ENCODE measurements at regions not wholly inside any gene's neighbourhood (a gene's known extent, or its start where the extent isn't known, plus 50 kb on each side); places are given as distances from the start of the nearest gene placed in this dataset.

DNA sequence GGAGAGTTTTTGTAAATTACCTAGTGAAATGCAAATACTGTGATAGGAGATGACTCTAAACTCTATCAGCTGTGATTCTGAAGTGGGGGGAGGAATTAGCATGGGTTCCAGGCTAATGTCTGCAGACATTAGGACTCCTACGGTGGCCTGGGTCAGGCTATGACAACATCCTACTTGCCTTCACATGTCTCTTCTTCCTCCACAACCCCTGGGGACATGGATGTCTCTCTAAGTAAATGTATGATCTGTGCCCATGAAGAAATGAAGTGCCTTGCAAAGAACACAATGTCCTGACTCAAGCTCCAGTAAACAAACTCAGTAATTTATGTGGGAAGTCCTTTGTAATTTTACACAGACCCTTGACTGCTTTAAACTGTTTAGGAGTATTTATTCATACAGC is 165.8 kb upstream of the EEF1E1 start:
- DNase-seq (ENCODE audit: insufficient read length, low spot score): no peak
- FAIRE-seq: no peak
- TF ChIP-seq SPI1 (IDR thresholded peaks at IDR 0.05; ENCODE audit: low read depth, low read length) (no peak), POLR2AphosphoS5 (IDR thresholded peaks at IDR 0.05; ENCODE audit: low read depth, low read length) (no peak), PAX5 (IDR thresholded peaks at IDR 0.05; ENCODE audit: insufficient read depth, low read length, severe bottlenecking) (no peak), TAF1 (IDR thresholded peaks at IDR 0.05; ENCODE audit: low read depth, low read length) (no peak), POLR2A (IDR thresholded peaks at IDR 0.05; ENCODE audit: low read depth, low read length) (no peak), POU2F2 (IDR thresholded peaks at IDR 0.05; ENCODE audit: low read depth, low read length) (no peak)

DNA sequence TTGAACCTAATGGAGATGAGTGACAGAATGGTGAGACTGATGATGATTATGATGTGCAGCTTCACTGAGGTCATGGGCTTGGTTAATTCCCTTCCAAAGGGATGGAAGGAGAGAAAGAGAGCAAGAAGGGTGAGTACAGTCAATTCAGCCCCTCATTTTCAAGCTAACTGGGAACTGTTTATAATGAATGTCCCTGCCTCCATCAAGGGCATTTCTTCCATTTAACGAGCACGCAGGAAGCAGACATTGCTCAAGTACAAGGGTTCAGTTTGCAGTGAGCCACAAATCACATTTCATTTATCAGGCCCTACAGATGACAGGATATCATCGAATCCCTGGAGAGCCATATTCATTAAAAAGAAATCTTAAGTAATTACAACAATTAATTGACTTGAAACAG is 158.3 kb upstream of the EEF1E1 start:
- FAIRE-seq (no peak), DNase-seq (ENCODE audit: insufficient read length, low spot score) (no peak)
- TF ChIP-seq POLR2A (IDR thresholded peaks at IDR 0.05; ENCODE audit: low read depth, low read length) (no peak), TAF1 (IDR thresholded peaks at IDR 0.05; ENCODE audit: low read depth, low read length) (no peak), PAX5 (IDR thresholded peaks at IDR 0.05; ENCODE audit: insufficient read depth, low read length, severe bottlenecking) (no peak), POU2F2 (IDR thresholded peaks at IDR 0.05; ENCODE audit: low read depth, low read length) (no peak), POLR2AphosphoS5 (IDR thresholded peaks at IDR 0.05; ENCODE audit: low read depth, low read length) (no peak), SPI1 (IDR thresholded peaks at IDR 0.05; ENCODE audit: low read depth, low read length) (no peak)

DNA sequence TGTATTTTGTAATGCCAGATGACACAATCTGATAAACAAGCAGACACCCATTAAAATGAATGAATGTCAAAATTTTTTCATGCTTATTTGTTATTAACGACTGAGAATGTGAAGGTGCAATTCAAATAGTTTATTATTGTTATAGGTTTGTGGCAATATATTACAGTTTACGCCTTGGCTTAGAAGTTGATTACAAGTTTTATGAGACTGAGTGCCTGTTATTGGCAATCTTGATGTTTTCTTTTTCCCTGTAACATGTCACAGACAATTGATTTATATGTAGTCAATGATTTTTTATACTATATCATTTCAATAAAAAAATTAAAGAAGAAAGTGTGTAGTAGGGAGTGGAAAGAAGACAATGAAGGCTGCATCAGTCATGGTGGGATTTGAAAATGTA is 144.1 kb upstream of the EEF1E1 start:
- TF ChIP-seq POLR2AphosphoS5 (IDR thresholded peaks at IDR 0.05; ENCODE audit: low read depth, low read length): no peak
- TF ChIP-seq POLR2A (IDR thresholded peaks at IDR 0.05; ENCODE audit: low read depth, low read length): no peak
- TF ChIP-seq POU2F2 (IDR thresholded peaks at IDR 0.05; ENCODE audit: low read depth, low read length): no peak
- no peak for DNase-seq (ENCODE audit: insufficient read length, low spot score)
- FAIRE-seq: no peak

DNA sequence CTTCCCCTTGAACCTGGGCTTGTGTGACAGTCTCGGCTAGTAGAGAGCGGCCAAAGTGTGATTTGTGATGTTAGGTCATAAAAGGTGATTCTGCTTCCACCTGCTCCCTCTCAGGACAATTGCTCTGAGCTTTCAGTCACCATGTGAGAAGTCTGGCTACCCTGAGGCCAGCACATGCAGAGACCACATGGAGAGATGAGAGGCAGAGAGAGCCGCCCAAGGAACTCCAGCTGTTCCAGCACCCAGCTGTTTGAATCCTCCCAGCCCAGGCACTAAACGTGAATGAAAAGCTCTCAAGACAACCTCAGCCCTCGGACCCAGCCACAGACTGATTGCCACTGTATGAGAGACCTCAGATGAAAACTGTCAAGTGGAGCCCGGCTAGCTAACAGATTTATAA is 143.4 kb upstream of the EEF1E1 start:
- FAIRE-seq (no peak), DNase-seq (ENCODE audit: insufficient read length, low spot score) (no peak)
- TF ChIP-seq POLR2AphosphoS5 (IDR thresholded peaks at IDR 0.05; ENCODE audit: low read depth, low read length) (no peak), PAX5 (IDR thresholded peaks at IDR 0.05; ENCODE audit: insufficient read depth, low read length, severe bottlenecking) (no peak), TAF1 (IDR thresholded peaks at IDR 0.05; ENCODE audit: low read depth, low read length) (no peak), POLR2A (IDR thresholded peaks at IDR 0.05; ENCODE audit: low read depth, low read length) (no peak), SPI1 (IDR thresholded peaks at IDR 0.05; ENCODE audit: low read depth, low read length) (no peak), POU2F2 (IDR thresholded peaks at IDR 0.05; ENCODE audit: low read depth, low read length) (no peak)

DNA sequence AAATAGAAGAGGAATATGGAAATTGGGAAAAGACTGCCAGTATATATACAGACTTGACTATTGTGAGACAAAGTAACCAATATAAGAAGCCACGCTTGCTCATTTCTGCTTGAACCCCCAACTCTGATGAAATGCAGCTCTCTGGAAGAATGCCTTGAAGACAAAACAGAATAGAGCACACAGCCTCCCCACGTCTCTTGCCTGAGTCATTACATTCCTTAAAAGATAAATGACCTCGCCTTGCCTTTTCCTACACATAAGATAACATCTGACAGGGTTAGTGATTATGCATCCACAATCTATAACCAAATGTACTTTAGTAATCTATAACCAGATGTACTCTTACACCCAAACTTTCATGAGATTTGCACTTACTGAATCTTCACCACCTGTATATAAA is 141.1 kb upstream of the EEF1E1 start:
- FAIRE-seq (no peak), DNase-seq (ENCODE audit: insufficient read length, low spot score) (no peak)
- TF ChIP-seq TAF1 (IDR thresholded peaks at IDR 0.05; ENCODE audit: low read depth, low read length) (no peak), POLR2AphosphoS5 (IDR thresholded peaks at IDR 0.05; ENCODE audit: low read depth, low read length) (no peak), POU2F2 (IDR thresholded peaks at IDR 0.05; ENCODE audit: low read depth, low read length) (no peak), POLR2A (IDR thresholded peaks at IDR 0.05; ENCODE audit: low read depth, low read length) (no peak), PAX5 (IDR thresholded peaks at IDR 0.05; ENCODE audit: insufficient read depth, low read length, severe bottlenecking) (no peak), SPI1 (IDR thresholded peaks at IDR 0.05; ENCODE audit: low read depth, low read length) (no peak)

DNA sequence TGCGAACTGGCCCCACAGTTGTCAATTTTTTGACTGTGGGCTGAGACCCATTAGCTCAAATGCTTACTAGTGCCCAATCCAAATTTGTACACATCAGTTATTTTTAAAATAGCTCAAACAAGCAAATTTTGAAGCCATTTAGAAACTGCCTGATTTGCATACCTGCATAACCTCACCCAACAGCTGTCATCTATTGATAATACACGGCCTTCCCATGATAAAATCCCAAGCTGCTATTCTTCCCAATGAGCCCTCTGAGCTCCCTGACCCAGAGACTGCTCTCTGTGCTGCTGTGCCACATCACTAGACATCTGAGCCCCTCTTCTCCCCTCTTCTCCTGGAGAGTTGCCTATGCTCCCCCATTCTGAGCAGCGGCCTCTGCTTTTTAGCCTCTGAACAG is 140.5 kb upstream of the EEF1E1 start:
- FAIRE-seq: no peak
- no peak for DNase-seq (ENCODE audit: insufficient read length, low spot score)
- no peak for TF ChIP-seq POLR2AphosphoS5 (IDR thresholded peaks at IDR 0.05; ENCODE audit: low read depth, low read length)
- no peak for TF ChIP-seq TAF1 (IDR thresholded peaks at IDR 0.05; ENCODE audit: low read depth, low read length)
- no peak for TF ChIP-seq SPI1 (IDR thresholded peaks at IDR 0.05; ENCODE audit: low read depth, low read length)
- TF ChIP-seq PAX5 (IDR thresholded peaks at IDR 0.05; ENCODE audit: insufficient read depth, low read length, severe bottlenecking): no peak
- no peak for TF ChIP-seq POLR2A (IDR thresholded peaks at IDR 0.05; ENCODE audit: low read depth, low read length)
- no peak for TF ChIP-seq POU2F2 (IDR thresholded peaks at IDR 0.05; ENCODE audit: low read depth, low read length)

DNA sequence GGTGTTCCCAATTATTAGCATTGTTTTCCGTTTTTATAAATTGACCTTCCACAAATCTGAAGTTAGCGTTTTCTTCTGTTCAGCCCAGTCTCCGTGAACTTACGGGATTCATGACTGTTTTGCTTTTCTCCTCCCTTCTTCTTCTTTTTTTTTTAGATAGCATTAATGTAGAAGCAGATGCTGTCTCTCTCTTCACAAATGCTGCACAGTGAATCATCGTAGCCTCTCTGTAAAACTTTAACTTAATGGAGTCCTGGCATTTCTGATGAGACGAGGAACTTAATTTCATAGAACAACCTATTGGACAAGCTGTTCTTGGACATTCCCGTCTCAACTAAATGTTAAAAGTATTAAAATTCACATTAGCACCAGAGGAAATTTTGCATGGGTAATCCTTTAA is 138.0 kb upstream of the EEF1E1 start:
- no peak for FAIRE-seq
- DNase-seq (ENCODE audit: insufficient read length, low spot score): no peak
- TF ChIP-seq POLR2AphosphoS5 (IDR thresholded peaks at IDR 0.05; ENCODE audit: low read depth, low read length): no peak
- no peak for TF ChIP-seq POU2F2 (IDR thresholded peaks at IDR 0.05; ENCODE audit: low read depth, low read length)
- no peak for TF ChIP-seq SPI1 (IDR thresholded peaks at IDR 0.05; ENCODE audit: low read depth, low read length)
- TF ChIP-seq POLR2A (IDR thresholded peaks at IDR 0.05; ENCODE audit: low read depth, low read length): no peak
- no peak for TF ChIP-seq PAX5 (IDR thresholded peaks at IDR 0.05; ENCODE audit: insufficient read depth, low read length, severe bottlenecking)
- no peak for TF ChIP-seq TAF1 (IDR thresholded peaks at IDR 0.05; ENCODE audit: low read depth, low read length)

DNA sequence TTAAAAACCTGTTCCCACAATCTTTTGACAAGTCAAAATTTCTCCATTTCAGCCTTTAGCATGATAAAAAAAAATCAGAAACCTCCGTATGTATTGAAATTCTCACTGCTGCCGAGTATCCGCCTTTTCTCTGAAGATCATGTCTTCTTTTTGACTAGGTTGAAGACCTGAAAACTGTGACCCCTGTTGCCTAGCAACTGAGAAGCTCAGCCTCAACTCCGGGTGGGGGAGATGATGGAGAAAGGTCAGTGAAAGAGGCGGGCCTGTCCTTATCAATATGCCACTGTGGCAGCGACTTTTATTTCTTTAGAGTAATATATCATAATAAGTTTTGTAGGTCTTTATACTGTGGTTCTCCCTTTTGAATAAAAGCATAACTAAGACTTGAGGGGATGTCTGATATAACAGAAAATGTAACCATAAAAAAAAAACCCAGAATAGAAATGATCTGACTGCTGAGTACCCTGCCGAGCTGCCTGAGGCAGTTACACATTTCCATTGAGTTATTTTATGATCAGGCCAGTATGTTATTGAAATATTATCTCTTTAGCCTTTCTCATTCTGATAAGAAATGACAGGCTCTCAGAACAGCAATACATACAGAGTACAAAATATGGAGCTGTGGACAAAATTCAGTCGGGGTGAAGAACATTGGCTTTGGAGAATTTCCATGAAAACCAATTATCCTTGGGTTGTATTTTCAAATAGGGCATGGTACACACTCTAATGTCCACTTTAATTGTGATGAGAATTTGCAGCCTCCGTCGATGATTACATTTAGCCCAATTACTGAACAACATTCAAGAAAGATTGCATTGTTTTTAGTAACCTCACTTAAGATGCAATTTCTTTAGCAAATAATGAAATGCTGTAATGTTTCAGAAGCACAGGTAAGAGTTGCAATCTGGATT is 136.7 kb upstream of the EEF1E1 start:
- DNase-seq (ENCODE audit: insufficient read length, low spot score): no peak
- FAIRE-seq: no peak
- no peak for TF ChIP-seq POU2F2 (IDR thresholded peaks at IDR 0.05; ENCODE audit: low read depth, low read length)

DNA sequence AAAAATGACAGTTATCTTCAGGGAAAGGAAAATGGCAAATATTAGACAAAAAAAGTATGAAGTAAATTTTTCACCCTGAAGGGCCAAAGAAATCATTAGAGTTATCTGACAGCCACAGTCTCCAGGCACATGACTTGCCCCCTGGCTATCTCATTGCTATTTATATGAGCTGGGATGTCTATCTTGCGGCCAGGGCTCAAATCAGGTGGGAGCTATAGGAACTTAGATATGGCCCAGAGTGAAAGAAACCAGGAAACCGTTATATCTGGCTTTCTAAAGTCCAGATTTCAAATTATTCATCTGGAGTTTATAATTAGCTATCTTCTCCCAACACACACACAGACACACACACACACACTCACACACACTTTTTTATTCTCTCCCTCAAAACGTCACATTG is 135.3 kb upstream of the EEF1E1 start:
- DNase-seq (ENCODE audit: insufficient read length, low spot score): no peak
- no peak for FAIRE-seq
- TF ChIP-seq POU2F2 (IDR thresholded peaks at IDR 0.05; ENCODE audit: low read depth, low read length) (no peak), POLR2AphosphoS5 (IDR thresholded peaks at IDR 0.05; ENCODE audit: low read depth, low read length) (no peak), POLR2A (IDR thresholded peaks at IDR 0.05; ENCODE audit: low read depth, low read length) (no peak), PAX5 (IDR thresholded peaks at IDR 0.05; ENCODE audit: insufficient read depth, low read length, severe bottlenecking) (no peak), SPI1 (IDR thresholded peaks at IDR 0.05; ENCODE audit: low read depth, low read length) (no peak), TAF1 (IDR thresholded peaks at IDR 0.05; ENCODE audit: low read depth, low read length) (no peak)

DNA sequence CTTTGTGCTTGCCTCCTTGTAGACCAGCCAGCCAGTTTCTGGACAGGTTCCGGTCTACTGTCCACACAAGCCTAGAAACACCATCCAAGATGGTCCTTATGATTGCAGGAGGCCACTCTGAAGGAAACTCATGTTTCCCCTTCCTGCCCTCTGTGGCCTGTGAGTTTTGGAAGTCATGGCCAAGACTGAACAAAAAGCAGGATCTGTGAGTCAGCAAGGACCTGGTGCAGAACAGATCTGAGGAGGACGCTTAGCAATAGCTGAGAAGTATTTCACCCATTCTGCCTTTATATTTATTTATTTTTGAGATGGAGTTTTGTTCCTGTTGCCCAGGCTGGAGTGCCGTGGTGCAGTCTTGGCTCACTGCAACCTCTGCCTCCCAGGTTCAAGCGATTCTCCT is 134.6 kb upstream of the EEF1E1 start:
- TF ChIP-seq POLR2A (IDR thresholded peaks at IDR 0.05; ENCODE audit: low read depth, low read length) (no peak), POLR2AphosphoS5 (IDR thresholded peaks at IDR 0.05; ENCODE audit: low read depth, low read length) (no peak), POU2F2 (IDR thresholded peaks at IDR 0.05; ENCODE audit: low read depth, low read length) (no peak), PAX5 (IDR thresholded peaks at IDR 0.05; ENCODE audit: insufficient read depth, low read length, severe bottlenecking) (no peak), SPI1 (IDR thresholded peaks at IDR 0.05; ENCODE audit: low read depth, low read length) (no peak), TAF1 (IDR thresholded peaks at IDR 0.05; ENCODE audit: low read depth, low read length) (no peak)
- DNase-seq (ENCODE audit: insufficient read length, low spot score) (no peak), FAIRE-seq (no peak)
